ENCODE measurements at regions not wholly inside any gene's neighbourhood (a gene's known extent, or its start where the extent isn't known, plus 50 kb on each side); places are given as distances from the start of the nearest gene placed in this dataset.

- CTCF ChIA-PET = no interaction called here
- intact Hi-C loops (cut with micrococcal nuclease) = loop anchor here (5.0 kb wide), 4 partner anchors 84 to 259 kb away; no protein-coding TSS in a partner anchor
These were observed 313.8 kb downstream of the ENC1 start for GRCh38 chr5:74326571-74327338.

GRCh38 chr5:74325866-74326265 is 314.7 kb downstream of the ENC1 start:
- ChIA-PET CTCF (no interaction called here), POLR2A (ENCODE audit: unreplicated experiment) (no interaction called here)
- no peak overlapping the region for H3K9ac ChIP-seq (ENCODE audit: low read length)
- no peaks in the 10 kb centered on the region for H4K20me1 ChIP-seq (ENCODE audit: low read length)
- H3K9me3 ChIP-seq (ENCODE audit: low read length) = no peaks in the 10 kb centered on the region
- H3K79me2 ChIP-seq (ENCODE audit: low read length) = no peaks in the 10 kb centered on the region
- DNase-seq = no peak
- H2AFZ ChIP-seq (ENCODE audit: low read length) = no peak overlapping the region
- BruUV-seq (replicated peaks) = no TSS peak
- H3K4me1 ChIP-seq (ENCODE audit: insufficient read depth, low read length) = peaks cover 27% of the 10 kb centered on the region
- intact Hi-C loops (cut with micrococcal nuclease) = loop anchor here (5.0 kb wide), 4 partner anchors 84 to 259 kb away; no protein-coding TSS in a partner anchor
- no peak overlapping the region for H3K27ac ChIP-seq (ENCODE audit: low read length)
- H3K9me2 ChIP-seq (replicated peaks; ENCODE audit: low read length) = no peaks in the 10 kb centered on the region
- no peaks in the 10 kb centered on the region for H3K36me3 ChIP-seq (ENCODE audit: low read depth, low read length)
- no peak overlapping the region for H3K4me3 ChIP-seq (ENCODE audit: low read length)
- peaks cover 5% of the 10 kb centered on the region for H3F3A ChIP-seq (ENCODE audit: low read length, unreplicated experiment)
- TF ChIP-seq EZH2phosphoT487 (IDR thresholded peaks at IDR 0.05; ENCODE audit: borderline replicate concordance, low read length) (no peak), CTCF (conservative IDR thresholded peaks at IDR 0.05; ENCODE audit: low read depth, low read length) (no peak), EZH2 (IDR thresholded peaks at IDR 0.05; ENCODE audit: low read length, unreplicated experiment) (no peak)
- no peaks in the 10 kb centered on the region for H3K27me3 ChIP-seq (ENCODE audit: low read length)
- ATAC-seq = no peak
- H3K4me2 ChIP-seq (ENCODE audit: low read length) = no peak overlapping the region

More at GRCh38 chr5:74326571-74327338, 313.8 kb downstream of the ENC1 start:
- peak; percentile 92 for DNase-seq
- H3K9me3 ChIP-seq (ENCODE audit: low read length) = no peaks in the 10 kb centered on the region
- BruUV-seq (replicated peaks) = no TSS peak
- H3K27ac ChIP-seq (ENCODE audit: low read length) = peak overlapping the region; percentile 70
- H3F3A ChIP-seq (ENCODE audit: low read length, unreplicated experiment) = peaks cover 5% of the 10 kb centered on the region
- peak; percentile 74 for ATAC-seq
- no peak overlapping the region for H2AFZ ChIP-seq (ENCODE audit: low read length)
- TF ChIP-seq EZH2phosphoT487 (IDR thresholded peaks at IDR 0.05; ENCODE audit: borderline replicate concordance, low read length) (no peak), CTCF (conservative IDR thresholded peaks at IDR 0.05; ENCODE audit: low read depth, low read length) (no peak), EZH2 (IDR thresholded peaks at IDR 0.05; ENCODE audit: low read length, unreplicated experiment) (no peak)
- no peak overlapping the region; the same call in 1 of the 2 replicates for H3K4me3 ChIP-seq (ENCODE audit: low read length)
- no peaks in the 10 kb centered on the region for H3K36me3 ChIP-seq (ENCODE audit: low read depth, low read length)
- no peaks in the 10 kb centered on the region for H3K79me2 ChIP-seq (ENCODE audit: low read length)
- H3K4me1 ChIP-seq (ENCODE audit: insufficient read depth, low read length) = peaks cover 27% of the 10 kb centered on the region
- no peak overlapping the region for H3K9ac ChIP-seq (ENCODE audit: low read length)
- no peaks in the 10 kb centered on the region for H3K9me2 ChIP-seq (replicated peaks; ENCODE audit: low read length)
- POLR2A ChIA-PET (ENCODE audit: unreplicated experiment) = no interaction called here
- H3K4me2 ChIP-seq (ENCODE audit: low read length) = peak overlapping the region; percentile 55
- H3K27me3 ChIP-seq (ENCODE audit: low read length) = no peaks in the 10 kb centered on the region
- no peaks in the 10 kb centered on the region for H4K20me1 ChIP-seq (ENCODE audit: low read length)

- H3K4me2 ChIP-seq (ENCODE audit: low read length) = no peak overlapping the region
- no peaks in the 10 kb centered on the region for H4K20me1 ChIP-seq (ENCODE audit: low read length)
- BruUV-seq (replicated peaks) = no TSS peak
- no peaks in the 10 kb centered on the region for H3K79me2 ChIP-seq (ENCODE audit: low read length)
- no peak overlapping the region for H3K27ac ChIP-seq (ENCODE audit: low read length)
- H3K27me3 ChIP-seq (ENCODE audit: low read length) = no peaks in the 10 kb centered on the region
- peaks cover 27% of the 10 kb centered on the region for H3K4me1 ChIP-seq (ENCODE audit: insufficient read depth, low read length)
- H2AFZ ChIP-seq (ENCODE audit: low read length) = no peak overlapping the region
- CTCF ChIA-PET = no interaction called here
- ATAC-seq (no peak), DNase-seq (no peak)
- H3K4me3 ChIP-seq (ENCODE audit: low read length) = no peak overlapping the region
- POLR2A ChIA-PET (ENCODE audit: unreplicated experiment) = no interaction called here
- H3K9me2 ChIP-seq (replicated peaks; ENCODE audit: low read length) = no peaks in the 10 kb centered on the region
- no peaks in the 10 kb centered on the region for H3K36me3 ChIP-seq (ENCODE audit: low read depth, low read length)
- H3K9me3 ChIP-seq (ENCODE audit: low read length) = no peaks in the 10 kb centered on the region
- no peak for TF ChIP-seq EZH2phosphoT487 (IDR thresholded peaks at IDR 0.05; ENCODE audit: borderline replicate concordance, low read length)
- no peak for TF ChIP-seq CTCF (conservative IDR thresholded peaks at IDR 0.05; ENCODE audit: low read depth, low read length)
- no peak for TF ChIP-seq EZH2 (IDR thresholded peaks at IDR 0.05; ENCODE audit: low read length, unreplicated experiment)
- peaks cover 5% of the 10 kb centered on the region for H3F3A ChIP-seq (ENCODE audit: low read length, unreplicated experiment)
- intact Hi-C loops (cut with micrococcal nuclease) = no loop called here
- no peak overlapping the region for H3K9ac ChIP-seq (ENCODE audit: low read length)
These were observed 316.0 kb downstream of the ENC1 start for GRCh38 chr5:74324556-74324955.
